IPS-11a (cell line): ENCODE measurements at regions not wholly inside any gene's neighbourhood (a gene's known extent, or its start where the extent isn't known, plus 50 kb on each side); places are given as distances from the start of the nearest gene placed in this dataset.

Experiments used
- H3K4me3 ChIP-seq: one replicate; pipeline ENCODE4 v1.5.1; 2013; ENCODE audit warnings: low read depth, low read length, control low read depth

GRCh38 chrX:39164212-39164611 is 363.0 kb downstream of the MID1IP1 start:
- no peak overlapping the region for H3K4me3 ChIP-seq

GRCh38 chrX:39165185-39165584 is 363.9 kb downstream of the MID1IP1 start:
- no peak overlapping the region for H3K4me3 ChIP-seq

- no peak overlapping the region for H3K4me3 ChIP-seq
These were observed 364.5 kb downstream of the MID1IP1 start for GRCh38 chrX:39165773-39166172.

GRCh38 chrX:39167791-39168190 is 366.5 kb downstream of the MID1IP1 start:
- H3K4me3 ChIP-seq, result no peak overlapping the region

- H3K4me3 ChIP-seq, result no peak overlapping the region
These were observed 367.4 kb downstream of the MID1IP1 start for GRCh38 chrX:39168609-39169008.

- H3K4me3 ChIP-seq, result no peak overlapping the region
These were observed 368.7 kb downstream of the MID1IP1 start for GRCh38 chrX:39169976-39170375.

- no peak overlapping the region for H3K4me3 ChIP-seq
These were observed 369.2 kb downstream of the MID1IP1 start for GRCh38 chrX:39170464-39170863.

- no peak overlapping the region for H3K4me3 ChIP-seq
These were observed 370.4 kb downstream of the MID1IP1 start for GRCh38 chrX:39171686-39172085.

- no peak overlapping the region for H3K4me3 ChIP-seq
These were observed 373.0 kb downstream of the MID1IP1 start for GRCh38 chrX:39174241-39174771.

- no peak overlapping the region for H3K4me3 ChIP-seq
These were observed 373.6 kb downstream of the MID1IP1 start for GRCh38 chrX:39174772-39175417.

GRCh38 chrX:39175418-39176057 is 374.3 kb downstream of the MID1IP1 start:
- H3K4me3 ChIP-seq, result no peak overlapping the region

GRCh38 chrX:39176105-39176504 is 374.8 kb downstream of the MID1IP1 start:
- no peak overlapping the region for H3K4me3 ChIP-seq

- H3K4me3 ChIP-seq, result no peak overlapping the region
These were observed 388.2 kb downstream of the MID1IP1 start for GRCh38 chrX:39189431-39189830.

- H3K4me3 ChIP-seq, result no peak overlapping the region
These were observed 393.4 kb downstream of the MID1IP1 start for GRCh38 chrX:39194673-39195072.

GRCh38 chrX:39195156-39195555 is 393.9 kb downstream of the MID1IP1 start:
- H3K4me3 ChIP-seq, result no peak overlapping the region

GRCh38 chrX:39196192-39197102 is 395.2 kb downstream of the MID1IP1 start:
- H3K4me3 ChIP-seq, result no peak overlapping the region

- no peak overlapping the region for H3K4me3 ChIP-seq
These were observed 398.2 kb downstream of the MID1IP1 start for GRCh38 chrX:39199429-39199828.

GRCh38 chrX:39201305-39201990 is 400.2 kb downstream of the MID1IP1 start:
- H3K4me3 ChIP-seq, result no peak overlapping the region

GRCh38 chrX:39202641-39203040 is 401.4 kb downstream of the MID1IP1 start:
- no peak overlapping the region for H3K4me3 ChIP-seq

GRCh38 chrX:39203427-39203826 is 402.2 kb downstream of the MID1IP1 start:
- no peak overlapping the region for H3K4me3 ChIP-seq

- no peak overlapping the region for H3K4me3 ChIP-seq
These were observed 403.1 kb downstream of the MID1IP1 start for GRCh38 chrX:39204353-39204752.
